Neural progenitor cell (in vitro differentiated cells): ENCODE measurements at regions not wholly inside any gene's neighbourhood (a gene's known extent, or its start where the extent isn't known, plus 50 kb on each side); places are given as distances from the start of the nearest gene placed in this dataset.

ENCODE experiments used
- DNase-seq: peaks from one replicate; pipeline ENCODE4 v3.0.0-alpha.2; 2016; ENCODE audit warnings: low spot score
- H2AFZ ChIP-seq: fragments of 200-600 bp; sonication (generic); replicated peaks from 2 replicates; pipeline ENCODE4 v1.6.1; 2016; ENCODE audit warnings: antibody characterized with exemption
- H3F3A ChIP-seq: fragments of 200-600 bp; sonication (generic); 2 replicates; pipeline ENCODE4 v1.6.1; 2016; ENCODE audit warnings: antibody characterized with exemption, low read depth
- H3K27ac ChIP-seq: fragments of 200-600 bp; sonication (generic); 2 replicates; pipeline ENCODE4 v1.5.1; 2016; ENCODE audit warnings: mild to moderate bottlenecking
- H3K27me3 ChIP-seq: fragments of 200-600 bp; sonication (generic); 2 replicates; pipeline ENCODE4 v1.6.1; 2016; ENCODE audit warnings: mild to moderate bottlenecking, moderate library complexity
- H3K36me3 ChIP-seq: fragments of 200-600 bp; sonication (generic); 2 replicates; pipeline ENCODE4 v1.5.1; 2016
- H3K4me1 ChIP-seq: fragments of 200-600 bp; sonication (generic); 2 replicates; pipeline ENCODE4 v1.6.1; 2016; ENCODE audit warnings: mixed run types
- H3K4me2 ChIP-seq: fragments of 200-600 bp; sonication (generic); 2 replicates; pipeline ENCODE4 v1.6.1; 2016
- H3K4me3 ChIP-seq: fragments of 200-600 bp; sonication (generic); 2 replicates; pipeline ENCODE4 v1.5.1; 2016
- H3K79me2 ChIP-seq: fragments of 200-600 bp; sonication (generic); 2 replicates; pipeline ENCODE4 v1.6.1; 2016; ENCODE audit warnings: low read depth
- H3K9ac ChIP-seq: fragments of 200-600 bp; sonication (generic); 2 replicates; pipeline ENCODE4 v1.6.1; 2016
- H3K9me3 ChIP-seq: fragments of 200-600 bp; sonication (generic); 2 replicates; pipeline ENCODE4 v1.5.1; 2016; ENCODE audit warnings: low read depth
- H4K20me1 ChIP-seq: fragments of 200-600 bp; sonication (generic); 2 replicates; pipeline ENCODE4 v1.6.1; 2016; ENCODE audit warnings: low read depth
- H3K27ac Mint-ChIP-seq: 3 replicates; pipeline ENCODE4 v1.8.0; 2021; ENCODE audit warnings: mixed read lengths
- H3K27me3 Mint-ChIP-seq: 2 replicates; pipeline ENCODE4 v1.8.0; 2022; ENCODE audit warnings: low read depth, mild to moderate bottlenecking, inconsistent platforms, moderate library complexity, mixed read lengths; ENCODE audit not compliant: insufficient read depth
- H3K36me3 Mint-ChIP-seq: 3 replicates; pipeline ENCODE4 v1.8.0; 2021; ENCODE audit warnings: mixed read lengths
- H3K4me1 Mint-ChIP-seq: 3 replicates; pipeline ENCODE4 v1.8.0; 2021; ENCODE audit warnings: mixed read lengths
- H3K4me3 Mint-ChIP-seq: 3 replicates; pipeline ENCODE4 v1.8.0; 2021; ENCODE audit warnings: mild to moderate bottlenecking, moderate library complexity, mixed read lengths
- H3K9me3 Mint-ChIP-seq: 3 replicates; pipeline ENCODE4 v1.8.0; 2020; ENCODE audit warnings: mixed read lengths
- EZH2 ChIP-seq: fragments of 200-600 bp; sonication (generic); IDR thresholded peaks from 2 replicates; pipeline ENCODE4 v1.6.1; 2017; ENCODE audit warnings: antibody characterized with exemption, mild to moderate bottlenecking, moderate library complexity
- EZH2phosphoT487 ChIP-seq: fragments of 200-600 bp; sonication (generic); IDR thresholded peaks from 2 replicates; pipeline ENCODE4 v1.6.1; 2017; ENCODE audit warnings: antibody characterized with exemption
- TF ChIP-seq, protein P1 (sequence below): fragments of 200-600 bp; sonication (generic); IDR thresholded peaks from 2 replicates; pipeline ENCODE4 v1.5.1; 2017; ENCODE audit warnings: antibody characterized with exemption, mild to moderate bottlenecking

DNA sequence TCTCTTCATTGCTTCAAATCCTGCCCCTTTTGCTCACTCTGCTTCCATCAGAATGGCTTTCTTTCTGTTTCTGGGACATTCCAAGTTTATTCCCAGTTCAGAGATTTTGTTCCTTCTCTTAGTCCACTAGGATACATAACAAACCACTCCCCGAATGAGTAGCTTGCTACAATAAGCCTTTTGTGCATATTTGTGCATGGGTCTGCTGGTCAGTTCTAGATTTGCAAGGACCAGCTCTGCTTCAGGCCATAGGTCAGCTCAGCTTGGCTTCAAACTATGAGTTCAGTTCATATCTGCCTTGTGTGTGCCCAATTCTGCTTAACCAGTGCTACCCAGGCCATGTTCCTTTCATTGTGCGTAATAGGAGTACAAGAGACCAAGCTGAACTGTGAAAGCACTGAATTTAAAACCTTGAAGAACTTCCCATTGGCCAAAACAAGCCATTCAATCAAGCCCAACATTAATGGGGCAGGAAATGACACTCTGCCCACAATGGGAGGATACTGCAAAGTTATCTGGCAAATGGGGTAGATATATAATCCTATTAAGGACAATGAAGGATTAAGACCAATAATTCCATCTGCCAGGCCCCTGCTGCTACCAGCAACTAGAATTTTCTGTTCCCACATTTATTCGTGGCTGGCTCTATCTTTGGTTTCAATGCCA lies 328.8 kb downstream of the PRELID2 start:
- H3K27ac ChIP-seq, result no peak overlapping the region
- H3K4me1 ChIP-seq, result peaks cover 6% of the 10 kb centered on the region
- H3K36me3 Mint-ChIP-seq, result no peaks in the 10 kb centered on the region
- no peaks in the 10 kb centered on the region for H3K27me3 Mint-ChIP-seq
- H3K4me2 ChIP-seq, result no peak overlapping the region
- H3K4me3 Mint-ChIP-seq, result no peak overlapping the region
- no peak for DNase-seq
- H2AFZ ChIP-seq, result no peak overlapping the region
- no peaks in the 10 kb centered on the region for H3K9me3 ChIP-seq
- no peaks in the 10 kb centered on the region for H3K9me3 Mint-ChIP-seq
- peaks cover 12% of the 10 kb centered on the region for H3K4me1 Mint-ChIP-seq
- H3K79me2 ChIP-seq, result no peaks in the 10 kb centered on the region
- no peak overlapping the region for H3K4me3 ChIP-seq
- no peak overlapping the region for H3K9ac ChIP-seq
- H3K27ac Mint-ChIP-seq, result no peak overlapping the region
- no peaks in the 10 kb centered on the region for H3K36me3 ChIP-seq
- no peak for TF ChIP-seq EZH2
- TF ChIP-seq EZH2phosphoT487, result no peak
- TF ChIP-seq, protein P1, sequence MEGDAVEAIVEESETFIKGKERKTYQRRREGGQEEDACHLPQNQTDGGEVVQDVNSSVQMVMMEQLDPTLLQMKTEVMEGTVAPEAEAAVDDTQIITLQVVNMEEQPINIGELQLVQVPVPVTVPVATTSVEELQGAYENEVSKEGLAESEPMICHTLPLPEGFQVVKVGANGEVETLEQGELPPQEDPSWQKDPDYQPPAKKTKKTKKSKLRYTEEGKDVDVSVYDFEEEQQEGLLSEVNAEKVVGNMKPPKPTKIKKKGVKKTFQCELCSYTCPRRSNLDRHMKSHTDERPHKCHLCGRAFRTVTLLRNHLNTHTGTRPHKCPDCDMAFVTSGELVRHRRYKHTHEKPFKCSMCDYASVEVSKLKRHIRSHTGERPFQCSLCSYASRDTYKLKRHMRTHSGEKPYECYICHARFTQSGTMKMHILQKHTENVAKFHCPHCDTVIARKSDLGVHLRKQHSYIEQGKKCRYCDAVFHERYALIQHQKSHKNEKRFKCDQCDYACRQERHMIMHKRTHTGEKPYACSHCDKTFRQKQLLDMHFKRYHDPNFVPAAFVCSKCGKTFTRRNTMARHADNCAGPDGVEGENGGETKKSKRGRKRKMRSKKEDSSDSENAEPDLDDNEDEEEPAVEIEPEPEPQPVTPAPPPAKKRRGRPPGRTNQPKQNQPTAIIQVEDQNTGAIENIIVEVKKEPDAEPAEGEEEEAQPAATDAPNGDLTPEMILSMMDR, result no peak
- H3K27me3 ChIP-seq, result no peaks in the 10 kb centered on the region
- H3F3A ChIP-seq, result no peaks in the 10 kb centered on the region
- H4K20me1 ChIP-seq, result no peaks in the 10 kb centered on the region

DNA sequence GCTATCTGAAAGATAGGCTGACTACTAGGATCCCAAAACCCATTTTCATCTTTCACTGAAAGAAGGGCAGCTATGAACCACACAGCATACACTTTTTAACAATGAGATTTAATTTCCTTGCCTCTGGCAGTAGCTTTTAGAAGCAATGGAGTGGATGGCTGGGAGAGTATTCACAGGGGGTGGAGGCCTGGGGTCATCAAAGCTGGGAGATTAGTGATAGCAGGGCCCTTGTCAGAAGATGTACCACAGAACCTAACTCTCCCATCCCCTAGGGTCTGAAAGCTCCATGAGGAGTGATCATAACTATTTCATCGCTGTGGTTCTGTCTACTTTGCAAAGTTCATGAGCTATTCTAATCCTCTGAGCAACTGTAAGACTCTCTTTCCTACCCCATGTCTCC lies 332.2 kb downstream of the PRELID2 start:
- no peak overlapping the region for H3K27ac Mint-ChIP-seq
- H3K4me1 ChIP-seq, result peaks cover 6% of the 10 kb centered on the region
- no peaks in the 10 kb centered on the region for H4K20me1 ChIP-seq
- TF ChIP-seq, protein P1, result no peak
- TF ChIP-seq EZH2phosphoT487 (no peak), EZH2 (no peak)
- no peak overlapping the region for H3K9ac ChIP-seq
- no peaks in the 10 kb centered on the region for H3K36me3 Mint-ChIP-seq
- no peak overlapping the region for H2AFZ ChIP-seq
- no peaks in the 10 kb centered on the region for H3K9me3 ChIP-seq
- no peaks in the 10 kb centered on the region for H3K9me3 Mint-ChIP-seq
- H3K4me3 ChIP-seq, result no peak overlapping the region
- H3K36me3 ChIP-seq, result no peaks in the 10 kb centered on the region
- H3K4me3 Mint-ChIP-seq, result no peak overlapping the region
- peaks cover 17% of the 10 kb centered on the region for H3K4me1 Mint-ChIP-seq
- H3K27ac ChIP-seq, result no peak overlapping the region
- no peak for DNase-seq
- H3K27me3 ChIP-seq, result no peaks in the 10 kb centered on the region
- peaks cover 7% of the 10 kb centered on the region for H3F3A ChIP-seq
- H3K4me2 ChIP-seq, result no peak overlapping the region
- H3K27me3 Mint-ChIP-seq, result no peaks in the 10 kb centered on the region
- H3K79me2 ChIP-seq, result no peaks in the 10 kb centered on the region

DNA sequence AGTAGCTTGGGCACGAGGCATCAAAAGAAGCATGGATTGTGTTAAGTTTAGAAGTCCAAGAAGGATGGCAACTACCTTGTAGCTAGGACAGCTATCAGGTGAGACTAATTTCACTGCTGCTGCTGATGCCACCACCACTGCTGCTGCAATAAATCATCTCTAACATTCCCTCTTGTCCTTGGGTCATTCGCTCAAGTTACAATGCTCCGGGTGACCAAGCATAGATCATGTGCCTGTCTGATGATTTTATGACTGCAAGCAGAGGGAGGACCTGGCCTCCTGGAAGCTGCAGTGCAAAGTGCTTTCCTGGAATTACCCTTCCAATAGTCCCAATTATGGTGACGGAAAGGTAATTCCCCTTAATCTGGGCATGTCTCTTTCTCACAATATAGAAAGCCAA lies 334.4 kb downstream of the PRELID2 start:
- H3K4me1 Mint-ChIP-seq, result peaks cover 15% of the 10 kb centered on the region
- no peaks in the 10 kb centered on the region for H3K27me3 Mint-ChIP-seq

More for the DNA sequence above, 334.4 kb downstream of the PRELID2 start:
- Histone ChIP-seq H3F3A (peaks cover 7% of the 10 kb centered on the region), H3K4me3 (no peak overlapping the region), H3K27ac (no peak overlapping the region), H3K4me1 (peaks cover 6% of the 10 kb centered on the region), H3K36me3 (no peaks in the 10 kb centered on the region), H3K27me3 (no peaks in the 10 kb centered on the region), H3K9ac (no peak overlapping the region), H3K79me2 (no peaks in the 10 kb centered on the region), H2AFZ (no peak overlapping the region), H3K4me2 (no peak overlapping the region), H4K20me1 (no peaks in the 10 kb centered on the region), H3K9me3 (no peaks in the 10 kb centered on the region)
- H3K27ac Mint-ChIP-seq, result no peak overlapping the region
- no peaks in the 10 kb centered on the region for H3K36me3 Mint-ChIP-seq
- TF ChIP-seq EZH2phosphoT487 (no peak), EZH2 (no peak)
- TF ChIP-seq, protein P1, result no peak
- H3K4me3 Mint-ChIP-seq, result no peak overlapping the region
- no peaks in the 10 kb centered on the region for H3K9me3 Mint-ChIP-seq
- no peak for DNase-seq
